Osteocyte (in vitro differentiated cells): ENCODE measurements at regions not wholly inside any gene's neighbourhood (a gene's known extent, or its start where the extent isn't known, plus 50 kb on each side); places are given as distances from the start of the nearest gene placed in this dataset.

ENCODE experiments used
- DNase-seq: peaks from one replicate; pipeline ENCODE4 v3.0.0; 2021; ENCODE audit warnings: mixed read lengths; ENCODE audit not compliant: unreplicated experiment; ENCODE audit errors: extremely low spot score
- H3K27ac Mint-ChIP-seq: one replicate; pipeline ENCODE4 v1.8.0; 2021; ENCODE audit warnings: mild to moderate bottlenecking, mixed read lengths; ENCODE audit not compliant: unreplicated experiment
- H3K27me3 Mint-ChIP-seq: one replicate; pipeline ENCODE4 v1.8.0; 2021; ENCODE audit warnings: mixed read lengths; ENCODE audit not compliant: unreplicated experiment
- H3K36me3 Mint-ChIP-seq: one replicate; pipeline ENCODE4 v1.8.0; 2021; ENCODE audit warnings: mixed read lengths; ENCODE audit not compliant: unreplicated experiment
- H3K4me1 Mint-ChIP-seq: one replicate; pipeline ENCODE4 v1.8.0; 2021; ENCODE audit warnings: mixed read lengths; ENCODE audit not compliant: unreplicated experiment
- H3K4me3 Mint-ChIP-seq: one replicate; pipeline ENCODE4 v1.8.0; 2021; ENCODE audit warnings: mild to moderate bottlenecking, moderate library complexity, mixed read lengths; ENCODE audit not compliant: unreplicated experiment
- H3K9me3 Mint-ChIP-seq: one replicate; pipeline ENCODE4 v1.8.0; 2021; ENCODE audit warnings: mixed read lengths; ENCODE audit not compliant: unreplicated experiment
- CTCF ChIP-seq: fragments of 200-600 bp; sonication (generic); IDR thresholded peaks from 2 replicates; pipeline ENCODE4 v1.5.0; 2021; ENCODE audit warnings: antibody characterized with exemption, mild to moderate bottlenecking, moderate library complexity

DNA sequence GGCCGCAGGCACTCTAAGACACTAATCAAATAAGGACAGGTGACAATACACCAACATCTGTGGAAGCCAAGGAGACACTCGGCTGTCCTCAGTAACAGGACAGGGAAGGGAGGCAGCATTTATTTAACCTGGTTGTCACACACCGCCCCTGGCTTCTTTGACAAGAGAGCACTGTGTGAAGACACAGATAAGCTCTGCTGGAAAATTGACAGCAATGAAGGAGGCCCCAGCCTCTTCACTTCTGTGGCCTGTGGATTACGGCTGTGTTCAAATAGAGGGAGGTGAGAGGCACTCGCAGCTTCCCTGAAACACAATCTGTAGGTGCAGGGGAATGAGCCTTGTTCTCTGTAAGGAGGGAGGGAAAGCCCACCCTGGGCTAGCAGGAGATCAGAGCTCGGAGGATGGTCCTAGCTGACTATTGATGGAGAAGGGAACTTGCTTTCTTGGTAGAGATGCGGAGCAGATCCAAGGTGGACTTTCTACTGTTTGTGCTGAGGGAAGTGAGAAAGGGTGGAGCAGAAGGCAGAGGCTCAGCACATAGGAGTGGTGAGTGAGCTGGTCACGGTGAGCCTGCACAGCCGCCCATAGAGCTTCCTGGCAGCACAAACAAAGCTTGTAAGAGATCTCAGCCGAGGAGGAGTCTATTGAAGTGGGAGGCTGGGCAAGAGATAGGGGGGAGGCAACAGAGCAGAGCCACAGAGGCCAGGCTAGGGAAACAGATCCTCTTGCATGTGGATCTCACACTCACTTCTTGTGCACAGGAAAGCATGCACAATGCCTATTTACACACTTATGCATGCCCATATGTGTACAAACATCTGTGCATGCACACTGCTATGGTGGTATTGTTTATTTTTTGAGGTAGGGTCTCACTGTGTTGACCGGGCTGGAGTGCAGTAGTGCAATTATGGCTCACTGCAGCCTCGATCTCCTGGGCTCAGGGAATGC, 114.6 kb upstream of the THY1 start:
- Mint-ChIP-seq H3K27ac (no peak overlapping the region), H3K36me3 (no peaks in the 10 kb centered on the region), H3K4me1 (no peaks in the 10 kb centered on the region), H3K4me3 (no peak overlapping the region), H3K27me3 (peaks cover 63% of the 10 kb centered on the region), H3K9me3 (no peaks in the 10 kb centered on the region)
- no peak for DNase-seq
- TF ChIP-seq CTCF, result no peak

- Mint-ChIP-seq H3K4me3 (no peak overlapping the region), H3K27me3 (peaks cover 68% of the 10 kb centered on the region), H3K27ac (no peak overlapping the region), H3K9me3 (no peaks in the 10 kb centered on the region), H3K36me3 (no peaks in the 10 kb centered on the region), H3K4me1 (no peaks in the 10 kb centered on the region)
- DNase-seq, result no peak
- TF ChIP-seq CTCF, result no peak
Observed at GRCh38 chr11:119536801-119537200, 113.8 kb upstream of the THY1 start.

DNA sequence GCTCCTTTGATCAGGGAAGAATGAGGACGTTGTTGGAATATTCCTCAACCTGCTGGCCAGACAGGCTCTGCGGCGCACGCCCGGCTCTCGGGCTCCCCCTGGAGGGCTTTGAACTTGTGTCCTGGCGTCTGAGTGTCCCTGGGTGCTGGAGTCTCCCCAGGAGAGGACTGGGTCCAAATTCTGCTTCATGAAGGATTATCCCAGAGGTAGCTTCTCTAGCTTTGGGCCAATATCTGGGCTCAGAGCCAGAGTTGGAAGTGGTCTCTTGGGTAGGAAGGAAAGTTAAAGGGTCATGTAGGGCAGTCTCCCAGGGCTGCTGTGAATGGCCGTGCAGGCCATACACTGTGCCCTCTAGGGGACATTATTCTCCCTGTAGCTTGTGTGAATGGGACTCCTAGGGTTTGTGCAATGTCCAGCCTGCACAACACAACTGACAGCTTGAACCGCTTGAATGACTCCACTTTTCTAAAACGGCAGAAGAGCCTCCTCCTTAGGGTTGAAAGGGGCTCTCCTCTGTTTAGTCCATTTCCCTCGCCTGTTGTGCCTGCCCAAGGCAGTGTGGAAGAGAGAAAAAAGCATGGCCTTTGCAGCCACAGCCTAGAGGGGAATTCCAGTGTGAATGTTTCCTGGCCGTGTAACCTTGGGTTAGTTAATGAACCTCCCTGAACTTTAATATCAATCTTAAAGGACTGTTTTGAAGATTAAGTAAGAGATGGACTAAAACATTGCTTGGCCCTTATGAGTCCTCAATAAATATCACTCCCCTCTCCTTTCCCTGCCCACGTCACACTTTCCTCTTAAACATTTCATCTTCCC, 111.2 kb upstream of the THY1 start:
- H3K4me3 Mint-ChIP-seq, result no peak overlapping the region
- peaks cover 70% of the 10 kb centered on the region for H3K27me3 Mint-ChIP-seq
- H3K9me3 Mint-ChIP-seq, result no peaks in the 10 kb centered on the region
- DNase-seq, result peak; percentile 89
- no peak overlapping the region for H3K27ac Mint-ChIP-seq
- H3K4me1 Mint-ChIP-seq, result no peaks in the 10 kb centered on the region
- H3K36me3 Mint-ChIP-seq, result no peaks in the 10 kb centered on the region
- peak; percentile 84 for TF ChIP-seq CTCF

DNA sequence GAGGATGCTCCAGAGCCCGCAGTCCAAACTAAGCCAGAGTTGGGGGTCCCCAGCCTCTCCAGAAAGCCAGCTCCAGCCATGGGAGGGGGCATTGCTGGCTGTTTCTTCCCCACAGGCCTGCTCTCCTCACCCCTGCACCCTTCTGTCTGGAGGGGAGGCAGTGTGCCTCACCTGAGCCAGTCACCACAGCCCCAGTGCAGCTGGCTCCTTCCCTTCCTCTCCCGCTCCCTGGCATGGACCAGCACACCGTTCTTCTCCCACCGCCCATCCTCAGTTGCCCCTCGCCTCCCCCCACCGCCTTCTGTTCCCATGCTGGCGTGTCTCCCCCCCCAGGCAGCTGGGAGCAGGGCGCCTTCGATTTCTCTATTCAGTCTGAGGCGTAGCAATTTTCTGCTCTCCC, 110.5 kb upstream of the THY1 start:
- H3K4me3 Mint-ChIP-seq, result no peak overlapping the region
- H3K4me1 Mint-ChIP-seq, result no peaks in the 10 kb centered on the region
- H3K27ac Mint-ChIP-seq, result no peak overlapping the region
- no peak for TF ChIP-seq CTCF
- no peak for DNase-seq
- H3K36me3 Mint-ChIP-seq, result no peaks in the 10 kb centered on the region
- H3K9me3 Mint-ChIP-seq, result no peaks in the 10 kb centered on the region
- peaks cover 76% of the 10 kb centered on the region for H3K27me3 Mint-ChIP-seq

DNA sequence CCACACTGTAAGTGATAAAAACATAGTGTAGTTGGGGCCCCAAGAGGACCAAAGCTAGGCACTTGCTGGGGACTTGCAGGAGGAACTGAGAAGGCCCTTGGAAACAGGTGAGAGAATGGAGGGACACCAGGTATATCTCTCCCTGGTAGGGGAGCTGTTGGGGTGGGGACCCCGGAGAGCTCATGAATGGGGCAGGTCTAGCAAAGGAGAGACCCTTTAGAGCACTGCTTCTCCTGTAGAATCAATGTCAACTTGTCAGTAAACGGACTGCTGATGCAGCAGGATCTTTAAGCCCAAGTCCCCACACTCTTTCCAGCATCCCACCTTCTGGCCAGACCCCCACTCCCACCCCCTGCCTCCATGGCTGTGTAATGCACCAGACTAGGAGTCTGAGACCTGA, 109.6 kb upstream of the THY1 start:
- Mint-ChIP-seq H3K27me3 (peaks cover 74% of the 10 kb centered on the region), H3K4me1 (no peaks in the 10 kb centered on the region)
- no peak for TF ChIP-seq CTCF

More for the DNA sequence above, 109.6 kb upstream of the THY1 start:
- Mint-ChIP-seq H3K4me3 (no peak overlapping the region), H3K36me3 (no peaks in the 10 kb centered on the region), H3K9me3 (no peaks in the 10 kb centered on the region), H3K27ac (no peak overlapping the region)
- no peak for DNase-seq
